GM23338 (cell line): ENCODE measurements at regions not wholly inside any gene's neighbourhood (a gene's known extent, or its start where the extent isn't known, plus 50 kb on each side); places are given as distances from the start of the nearest gene placed in this dataset.

Experiments
- ATAC-seq: fragments of 200-7000 bp; cut with Tn5 transposase; 3 replicates; pipeline ENCODE4 v1.9.1; 2020
- DNase-seq: peaks from one replicate; pipeline ENCODE4 v3.0.0-alpha.2; 2015; ENCODE audit warnings: low spot score
- H2AFZ ChIP-seq: fragments of 200-600 bp; sonication (generic); 2 replicates; pipeline ENCODE4 v1.8.0; 2016; ENCODE audit warnings: antibody characterized with exemption, mild to moderate bottlenecking, moderate library complexity
- H3F3A ChIP-seq: fragments of 200-600 bp; sonication (generic); replicated peaks from 2 replicates; pipeline ENCODE4 v1.8.0; 2017; ENCODE audit warnings: antibody characterized with exemption, mixed run types, low read depth
- H3K27ac ChIP-seq: fragments of 200-600 bp; sonication (generic); 2 replicates; pipeline ENCODE4 v1.6.1; 2016; ENCODE audit warnings: low read depth
- H3K27me3 ChIP-seq: fragments of 200-600 bp; sonication (generic); 2 replicates; pipeline ENCODE4 v1.8.0; 2016; ENCODE audit warnings: mild to moderate bottlenecking, mixed run types, moderate library complexity; ENCODE audit not compliant: insufficient read depth
- H3K36me3 ChIP-seq: fragments of 200-600 bp; sonication (generic); 2 replicates; pipeline ENCODE4 v1.8.0; 2016; ENCODE audit warnings: mild to moderate bottlenecking; ENCODE audit not compliant: insufficient read depth
- H3K4me1 ChIP-seq: fragments of 200-600 bp; sonication (generic); 2 replicates; pipeline ENCODE4 v1.8.0; 2016; ENCODE audit warnings: mild to moderate bottlenecking, moderate library complexity; ENCODE audit not compliant: insufficient read depth
- H3K4me2 ChIP-seq: fragments of 200-600 bp; sonication (generic); 2 replicates; pipeline ENCODE4 v1.7.1; 2017; ENCODE audit warnings: mixed run types
- H3K4me3 ChIP-seq: fragments of 200-600 bp; sonication (generic); 2 replicates; pipeline ENCODE4 v1.6.1; 2016; ENCODE audit warnings: mixed run types
- H3K79me2 ChIP-seq: fragments of 200-600 bp; sonication (generic); replicated peaks from 2 replicates; pipeline ENCODE4 v1.8.0; 2017; ENCODE audit warnings: mild to moderate bottlenecking; ENCODE audit not compliant: insufficient read depth
- H3K9me2 ChIP-seq: fragments of 200-600 bp; sonication (generic); 2 replicates; pipeline ENCODE4 v1.8.0; 2017; ENCODE audit not compliant: insufficient read depth
- H4K20me1 ChIP-seq: fragments of 200-600 bp; sonication (generic); replicated peaks from 2 replicates; pipeline ENCODE4 v1.8.0; 2017; ENCODE audit warnings: mild to moderate bottlenecking; ENCODE audit not compliant: insufficient read depth
- H3K27ac Mint-ChIP-seq: 2 replicates; pipeline ENCODE4 v1.8.0; 2020; ENCODE audit warnings: inconsistent platforms, mild to moderate bottlenecking, moderate library complexity, mixed read lengths
- H3K27me3 Mint-ChIP-seq: 3 replicates; pipeline ENCODE4 v1.8.0; 2022; ENCODE audit warnings: low read depth, mild to moderate bottlenecking, moderate library complexity, mixed read lengths, inconsistent platforms; ENCODE audit not compliant: insufficient read depth, poor library complexity
- H3K36me3 Mint-ChIP-seq: 3 replicates; pipeline ENCODE4 v1.8.0; 2021; ENCODE audit warnings: low read depth, mild to moderate bottlenecking, inconsistent platforms, moderate library complexity, mixed read lengths
- H3K4me1 Mint-ChIP-seq: 3 replicates; pipeline ENCODE4 v1.8.0; 2020; ENCODE audit warnings: mild to moderate bottlenecking, inconsistent platforms, mixed read lengths
- H3K4me3 Mint-ChIP-seq: 3 replicates; pipeline ENCODE4 v1.8.0; 2021; ENCODE audit warnings: moderate library complexity, mild to moderate bottlenecking, inconsistent platforms, mixed read lengths
- H3K9me3 Mint-ChIP-seq: 3 replicates; pipeline ENCODE4 v1.8.0; 2020; ENCODE audit warnings: moderate library complexity, mild to moderate bottlenecking, inconsistent platforms, mixed read lengths
- CTCF ChIP-seq, 2 experiments: fragments of 200-600 bp in 1 of 2; sonication (generic) in 1 of 2; conservative IDR thresholded peaks; 2 replicates each; pipeline versions ENCODE4 v1.5.1 to v1.6.1; 2016 to 2017; ENCODE audit warnings: antibody characterized with exemption in 2 of 2, low read depth in 2 of 2, mild to moderate bottlenecking in 2 of 2, moderate library complexity in 1 of 2
- EZH2phosphoT487 ChIP-seq: fragments of 200-600 bp; sonication (generic); IDR thresholded peaks from one replicate; pipeline ENCODE4 v1.8.1; 2018; ENCODE audit warnings: antibody characterized with exemption; ENCODE audit not compliant: unreplicated experiment
- REST ChIP-seq: IDR thresholded peaks from one replicate; pipeline ENCODE4 v1.6.1; 2018; ENCODE audit warnings: antibody characterized with exemption; ENCODE audit not compliant: unreplicated experiment
- ZNF114 ChIP-seq: fragments of 250-450 bp; sonication (Bioruptor Pico); IDR thresholded peaks from 2 replicates; pipeline ENCODE4 v1.5.0; 2020; ENCODE audit warnings: mild to moderate bottlenecking, moderate library complexity
- ZNF462 ChIP-seq: fragments of 250-450 bp; sonication (Bioruptor Pico); IDR thresholded peaks from 2 replicates; pipeline ENCODE4 v1.5.0; 2020; ENCODE audit warnings: mild to moderate bottlenecking, moderate library complexity

- TF ChIP-seq REST = no peak
- no peak for TF ChIP-seq ZNF462 (CRISPR knock-in tag)
Observed at GRCh38 chr5:40368200-40368599, 311.5 kb upstream of the PTGER4 start (continued).

GRCh38 chr5:40367255-40367654 is 312.5 kb upstream of the PTGER4 start:
- Histone ChIP-seq H4K20me1 (no peaks in the 10 kb centered on the region), H3K36me3 (no peaks in the 10 kb centered on the region), H3F3A (no peaks in the 10 kb centered on the region), H3K9me2 (no peaks in the 10 kb centered on the region), H3K79me2 (no peaks in the 10 kb centered on the region), H3K4me1 (no peaks in the 10 kb centered on the region), H3K27ac (no peak overlapping the region), H3K4me2 (no peak overlapping the region), H3K27me3 (no peaks in the 10 kb centered on the region), H2AFZ (no peak overlapping the region), H3K4me3 (no peak overlapping the region)
- H3K27me3 Mint-ChIP-seq = no peaks in the 10 kb centered on the region
- H3K4me1 Mint-ChIP-seq = no peaks in the 10 kb centered on the region
- no peak overlapping the region for H3K4me3 Mint-ChIP-seq
- no peak for TF ChIP-seq EZH2phosphoT487
- TF ChIP-seq ZNF114 (CRISPR knock-in tag) = no peak
- TF ChIP-seq CTCF (conservative IDR thresholded peaks at IDR 0.05; ENCODE audit: low read depth in 2 of 2) = peak; percentile 9 to 28; a peak in 2 of 4 replicates
- DNase-seq (no peak), ATAC-seq (no peak)
- H3K36me3 Mint-ChIP-seq = no peaks in the 10 kb centered on the region
- no peaks in the 10 kb centered on the region; the same call in 2 of the 3 replicates for H3K9me3 Mint-ChIP-seq
- H3K27ac Mint-ChIP-seq = no peak overlapping the region
